CD8-positive, alpha-beta memory T cell (primary cell): ENCODE measurements at regions not wholly inside any gene's neighbourhood (a gene's known extent, or its start where the extent isn't known, plus 50 kb on each side); places are given as distances from the start of the nearest gene placed in this dataset.
"Not testable (repeated sequence)": the region's sequence is repeated elsewhere in the genome, so short reads cannot be mapped to it uniquely, and the experiment has no call there.

Experiments
- CTCF ChIA-PET: fragments of 350-600 bp; sonication (Branson Sonifier 250); formaldehyde crosslinking; loops from one replicate; lab custom pipeline; 2021; ENCODE audit warnings: antibody characterized with exemption; lab: Charles Lee
- POLR2A ChIA-PET: fragments of 350-600 bp; sonication (Branson Sonifier 250); formaldehyde crosslinking; loops from one replicate; lab custom pipeline; 2021; ENCODE audit warnings: antibody characterized with exemption; lab: Charles Lee
- DNase-seq, 5 donors: peaks; one replicate each; pipeline versions ENCODE4 v3.0.0 to v3.0.0-alpha.2; 2020 to 2022; ENCODE audit warnings: mixed read lengths in 1 of 5
- H3K27ac ChIP-seq: one replicate; pipeline ENCODE4 v1.7.0; 2013; ENCODE audit warnings: low read depth, mild to moderate bottlenecking, low read length, moderate library complexity
- H3K27me3 ChIP-seq: 2 replicates; pipeline ENCODE4 v1.7.0; 2013; ENCODE audit warnings: low read length, mild to moderate bottlenecking; ENCODE audit not compliant: insufficient read depth, poor library complexity, severe bottlenecking
- H3K36me3 ChIP-seq: 2 replicates; pipeline ENCODE4 v1.7.0; 2013; ENCODE audit warnings: mild to moderate bottlenecking, low read length, moderate library complexity; ENCODE audit not compliant: insufficient read depth
- H3K4me1 ChIP-seq: 2 replicates; pipeline ENCODE4 v1.7.0; 2013; ENCODE audit warnings: mild to moderate bottlenecking, low read length, moderate library complexity; ENCODE audit not compliant: insufficient read depth
- H3K4me3 ChIP-seq: 2 replicates; pipeline ENCODE4 v1.7.0; 2013; ENCODE audit warnings: mild to moderate bottlenecking, low read length
- H3K9me3 ChIP-seq: 2 replicates; pipeline ENCODE4 v1.7.0; 2013; ENCODE audit warnings: mild to moderate bottlenecking, low read length
- H3K27ac Mint-ChIP-seq, 8 donors: one replicate each; pipeline ENCODE4 v1.8.0; 2020 to 2021; ENCODE audit warnings: mixed read lengths in 8 of 8, mild to moderate bottlenecking in 6 of 8, inconsistent platforms in 3 of 8, moderate library complexity in 3 of 8
- H3K27me3 Mint-ChIP-seq, 2 donors: one replicate each; pipeline ENCODE4 v1.8.0; 2020 to 2021; ENCODE audit warnings: mixed read lengths in 2 of 2, mild to moderate bottlenecking in 1 of 2, moderate library complexity in 1 of 2
- H3K36me3 Mint-ChIP-seq, 3 donors: one replicate each; pipeline ENCODE4 v1.8.0; 2020 to 2021; ENCODE audit warnings: mixed read lengths in 3 of 3, inconsistent platforms in 1 of 3, mild to moderate bottlenecking in 1 of 3
- H3K4me1 Mint-ChIP-seq, 3 donors: one replicate each; pipeline ENCODE4 v1.8.0; 2020 to 2021; ENCODE audit warnings: mixed read lengths in 3 of 3, inconsistent platforms in 1 of 3, mild to moderate bottlenecking in 1 of 3
- H3K4me3 Mint-ChIP-seq, 7 donors: one replicate each; pipeline ENCODE4 v1.8.0; 2020 to 2021; ENCODE audit warnings: mixed read lengths in 7 of 7, mild to moderate bottlenecking in 6 of 7, moderate library complexity in 4 of 7, inconsistent platforms in 2 of 7
- H3K9me3 Mint-ChIP-seq, 5 donors: one replicate each; pipeline ENCODE4 v1.8.0; 2020 to 2022; ENCODE audit warnings: mixed read lengths in 5 of 5, mild to moderate bottlenecking in 3 of 5, moderate library complexity in 2 of 5, inconsistent platforms in 1 of 5

- ChIA-PET CTCF (no interaction called here), POLR2A (no interaction called here)
- H3K4me1 ChIP-seq, result no peaks in the 10 kb centered on the region
- no peaks in the 10 kb centered on the region for H3K9me3 ChIP-seq
- H3K27me3 ChIP-seq, result no peaks in the 10 kb centered on the region
- Mint-ChIP-seq H3K36me3 (no peaks in the 10 kb centered on the region), H3K9me3 (peaks cover 3 to 27% (median 12%) of the 10 kb centered on the region in 5 donors), H3K27me3 (no peaks in the 10 kb centered on the region), H3K27ac (no peak overlapping the region), H3K4me1 (no peaks in the 10 kb centered on the region), H3K4me3 (no peak overlapping the region)
- DNase-seq, result no peak
- H3K36me3 ChIP-seq, result no peaks in the 10 kb centered on the region
- H3K4me3 ChIP-seq, result no peak overlapping the region
- no peak overlapping the region for H3K27ac ChIP-seq
Measured at GRCh38 chr14:43090380-43090779, 1416.7 kb downstream of the FSCB start.

GRCh38 chr14:43087666-43088065, 1419.4 kb downstream of the FSCB start:
- Histone ChIP-seq H3K4me3 (no peak overlapping the region), H3K27ac (no peak overlapping the region), H3K9me3 (no peaks in the 10 kb centered on the region), H3K36me3 (no peaks in the 10 kb centered on the region), H3K27me3 (no peaks in the 10 kb centered on the region), H3K4me1 (no peaks in the 10 kb centered on the region)
- no peaks in the 10 kb centered on the region for H3K36me3 Mint-ChIP-seq
- no peaks in the 10 kb centered on the region for H3K4me1 Mint-ChIP-seq
- POLR2A ChIA-PET, result no interaction called here
- no peaks in the 10 kb centered on the region for H3K27me3 Mint-ChIP-seq
- H3K27ac Mint-ChIP-seq, result no peak overlapping the region
- H3K4me3 Mint-ChIP-seq, result no peak overlapping the region
- no peak for DNase-seq
- CTCF ChIA-PET, result no interaction called here
- H3K9me3 Mint-ChIP-seq, result peaks cover 3 to 43% (median 16%) of the 10 kb centered on the region in 5 donors

- no peak overlapping the region for H3K4me3 Mint-ChIP-seq
- H3K27me3 ChIP-seq, result no peaks in the 10 kb centered on the region
- no peaks in the 10 kb centered on the region for H3K27me3 Mint-ChIP-seq
- H3K4me1 Mint-ChIP-seq, result no peaks in the 10 kb centered on the region
- no peak overlapping the region for H3K27ac ChIP-seq
- H3K36me3 Mint-ChIP-seq, result no peaks in the 10 kb centered on the region
- H3K4me3 ChIP-seq, result no peak overlapping the region
- H3K36me3 ChIP-seq, result no peaks in the 10 kb centered on the region
- no peak overlapping the region for H3K27ac Mint-ChIP-seq
- no peaks in the 10 kb centered on the region for H3K4me1 ChIP-seq
- H3K9me3 ChIP-seq, result no peaks in the 10 kb centered on the region
- H3K9me3 Mint-ChIP-seq, result peaks cover 5 to 31% (median 15%) of the 10 kb centered on the region in 5 donors
- ChIA-PET POLR2A (no interaction called here), CTCF (no interaction called here)
- DNase-seq, result no peak
Measured at GRCh38 chr14:43085819-43086218, 1421.3 kb downstream of the FSCB start.

- H3K36me3 Mint-ChIP-seq, H3K27ac ChIP-seq, H3K4me3 ChIP-seq, H3K4me1 ChIP-seq, H3K36me3 ChIP-seq, H3K9me3 Mint-ChIP-seq, CTCF ChIA-PET, H3K9me3 ChIP-seq, H3K27me3 Mint-ChIP-seq, POLR2A ChIA-PET, DNase-seq, H3K27ac Mint-ChIP-seq, H3K27me3 ChIP-seq, H3K4me1 Mint-ChIP-seq, H3K4me3 Mint-ChIP-seq: not testable (repeated sequence)
Measured at GRCh38 chr14:43067372-43067771, 1439.7 kb downstream of the FSCB start.

GRCh38 chr14:43056106-43056505, 1449.4 kb downstream of the LRFN5 start:
- Histone ChIP-seq H3K9me3 (no peaks in the 10 kb centered on the region), H3K27me3 (no peaks in the 10 kb centered on the region), H3K36me3 (no peaks in the 10 kb centered on the region), H3K4me1 (no peaks in the 10 kb centered on the region), H3K27ac (no peak overlapping the region), H3K4me3 (no peak overlapping the region)
- CTCF ChIA-PET, result no interaction called here
- peaks cover 4 to 35% (median 9%) of the 10 kb centered on the region in 5 donors for H3K9me3 Mint-ChIP-seq
- no peak overlapping the region for H3K27ac Mint-ChIP-seq
- H3K27me3 Mint-ChIP-seq, result no peaks in the 10 kb centered on the region
- H3K4me1 Mint-ChIP-seq, result no peaks in the 10 kb centered on the region
- no peaks in the 10 kb centered on the region for H3K36me3 Mint-ChIP-seq
- H3K4me3 Mint-ChIP-seq, result no peak overlapping the region
- POLR2A ChIA-PET, result no interaction called here
- no peak for DNase-seq

- Mint-ChIP-seq H3K4me1 (no peaks in the 10 kb centered on the region), H3K27me3 (no peaks in the 10 kb centered on the region), H3K9me3 (peaks cover 0 to 25% (median 2%) of the 10 kb centered on the region in 5 donors), H3K27ac (no peak overlapping the region), H3K36me3 (no peaks in the 10 kb centered on the region), H3K4me3 (no peak overlapping the region)
- no peaks in the 10 kb centered on the region for H3K9me3 ChIP-seq
- ChIA-PET POLR2A (no interaction called here), CTCF (no interaction called here)
- H3K4me1 ChIP-seq, result no peaks in the 10 kb centered on the region
- no peaks in the 10 kb centered on the region for H3K36me3 ChIP-seq
- H3K27ac ChIP-seq, result no peak overlapping the region
- H3K4me3 ChIP-seq, result no peak overlapping the region
- H3K27me3 ChIP-seq, result no peaks in the 10 kb centered on the region
- no peak for DNase-seq
Measured at GRCh38 chr14:43052897-43053296, 1446.2 kb downstream of the LRFN5 start.

GRCh38 chr14:43043850-43044249, 1437.2 kb downstream of the LRFN5 start:
- ChIA-PET CTCF (no interaction called here), POLR2A (no interaction called here)
- H3K4me1 ChIP-seq, result no peaks in the 10 kb centered on the region
- H3K9me3 ChIP-seq, result no peaks in the 10 kb centered on the region
- no peak overlapping the region for H3K27ac ChIP-seq
- no peaks in the 10 kb centered on the region for H3K27me3 Mint-ChIP-seq
- H3K9me3 Mint-ChIP-seq, result peaks cover 0 to 27% (median 7%) of the 10 kb centered on the region in 5 donors
- H3K4me3 ChIP-seq, result no peak overlapping the region
- no peak overlapping the region for H3K4me3 Mint-ChIP-seq
- no peak for DNase-seq
- H3K36me3 Mint-ChIP-seq, result no peaks in the 10 kb centered on the region
- H3K4me1 Mint-ChIP-seq, result no peaks in the 10 kb centered on the region
- H3K27ac Mint-ChIP-seq, result no peak overlapping the region
- no peaks in the 10 kb centered on the region for H3K36me3 ChIP-seq
- no peaks in the 10 kb centered on the region for H3K27me3 ChIP-seq

GRCh38 chr14:43042408-43042807, 1435.7 kb downstream of the LRFN5 start:
- no peak overlapping the region for H3K4me3 Mint-ChIP-seq
- ChIA-PET POLR2A (no interaction called here), CTCF (no interaction called here)
- no peaks in the 10 kb centered on the region for H3K27me3 ChIP-seq
- no peak overlapping the region for H3K27ac Mint-ChIP-seq
- H3K4me3 ChIP-seq, result no peak overlapping the region
- no peaks in the 10 kb centered on the region for H3K36me3 Mint-ChIP-seq
- H3K4me1 ChIP-seq, result no peaks in the 10 kb centered on the region
- no peaks in the 10 kb centered on the region for H3K27me3 Mint-ChIP-seq
- H3K9me3 Mint-ChIP-seq, result peaks cover 0 to 27% (median 6%) of the 10 kb centered on the region in 5 donors
- H3K9me3 ChIP-seq, result no peaks in the 10 kb centered on the region
- no peak for DNase-seq
- H3K36me3 ChIP-seq, result no peaks in the 10 kb centered on the region
- no peaks in the 10 kb centered on the region for H3K4me1 Mint-ChIP-seq
- no peak overlapping the region for H3K27ac ChIP-seq

- no peaks in the 10 kb centered on the region for H3K27me3 Mint-ChIP-seq
- no peak overlapping the region for H3K27ac ChIP-seq
- H3K9me3 Mint-ChIP-seq, result peaks cover 0 to 25% (median 4%) of the 10 kb centered on the region in 5 donors
- no peaks in the 10 kb centered on the region for H3K4me1 Mint-ChIP-seq
- ChIA-PET CTCF (no interaction called here), POLR2A (no interaction called here)
- no peaks in the 10 kb centered on the region for H3K36me3 ChIP-seq
- H3K4me3 Mint-ChIP-seq, result no peak overlapping the region
- no peaks in the 10 kb centered on the region for H3K4me1 ChIP-seq
- H3K27me3 ChIP-seq, result no peaks in the 10 kb centered on the region
- H3K9me3 ChIP-seq, result no peaks in the 10 kb centered on the region
- no peak overlapping the region for H3K27ac Mint-ChIP-seq
- H3K4me3 ChIP-seq, result no peak overlapping the region
- DNase-seq, result no peak
- H3K36me3 Mint-ChIP-seq, result no peaks in the 10 kb centered on the region
Measured at GRCh38 chr14:43041976-43042375, 1435.3 kb downstream of the LRFN5 start.
